ENCODE measurements at regions not wholly inside any gene's neighbourhood (a gene's known extent, or its start where the extent isn't known, plus 50 kb on each side); places are given as distances from the start of the nearest gene placed in this dataset.

DNA sequence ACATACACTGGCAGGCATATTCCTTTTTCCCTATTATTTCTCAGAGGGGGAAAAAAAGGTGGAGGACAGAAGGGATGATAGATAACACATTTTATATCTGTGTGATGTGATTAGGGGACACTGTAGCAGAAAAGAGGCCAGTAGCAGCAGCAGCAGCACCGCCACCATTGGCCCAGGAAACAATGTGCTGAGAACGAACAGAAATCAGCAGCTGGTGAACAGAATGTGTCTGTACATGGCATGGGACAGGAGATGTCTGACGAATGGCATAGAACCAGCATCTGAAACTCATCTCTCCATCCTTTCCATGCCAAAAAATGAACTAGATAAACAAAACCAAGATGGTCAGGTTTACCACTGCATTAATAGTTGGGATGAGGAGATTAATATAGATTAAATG is 936.1 kb upstream of the ACVR2A start:
- POLR2A ChIA-PET = no interaction called here
- CTCF ChIA-PET = no interaction called here
- no peak overlapping the region for H3K9ac ChIP-seq (ENCODE audit: low read length)
- no peaks in the 10 kb centered on the region for H3K36me3 ChIP-seq (replicated peaks in 1 of 2; ENCODE audit: control extremely low read depth in 1 of 2, control insufficient read depth in 1 of 2, extremely low read depth in 1 of 2, insufficient read depth in 2 of 2, low read length in 1 of 2)
- no peak overlapping the region for H3K4me2 ChIP-seq (replicated peaks; ENCODE audit: low read depth, low read length, poor library complexity, severe bottlenecking)
- H3K27ac ChIP-seq (ENCODE audit: low read length in 2 of 2) = no peak overlapping the region
- 84% methylated on average over 2 of the region's 3 CpGs for WGBS (ENCODE audit: insufficient coverage)
- no peaks in the 10 kb centered on the region for H3K27me3 ChIP-seq (replicated peaks in 1 of 4; ENCODE audit: control extremely low read depth in 1 of 4, control insufficient read depth in 3 of 4, insufficient read depth in 4 of 4, low read length in 3 of 4)
- DNase-seq (no peak), ATAC-seq (ENCODE audit: low read depth) (no peak)
- H3K4me1 Mint-ChIP-seq = no peaks in the 10 kb centered on the region
- intact Hi-C loops (cut with micrococcal nuclease) = no loop called here
- no peak overlapping the region for H2AFZ ChIP-seq (ENCODE audit: insufficient read depth, low read depth, low read length, poor library complexity, severe bottlenecking)
- H3K79me2 ChIP-seq (ENCODE audit: control insufficient read depth, insufficient read depth, low read length) = no peaks in the 10 kb centered on the region
- no peaks in the 10 kb centered on the region for H4K20me1 ChIP-seq (ENCODE audit: control insufficient read depth, insufficient read depth, low read length, poor library complexity, severe bottlenecking)
- H3K27ac Mint-ChIP-seq = no peak overlapping the region
- no peak overlapping the region for H3K4me3 Mint-ChIP-seq
- H3K27me3 Mint-ChIP-seq = no peaks in the 10 kb centered on the region
- H3K4me3 ChIP-seq (ENCODE audit: control extremely low read depth in 1 of 5, extremely low read depth in 1 of 5, insufficient read depth in 1 of 5, low read depth in 2 of 5, low read length in 4 of 5) = no peak overlapping the region
- H3K9me3 ChIP-seq (ENCODE audit: control extremely low read depth in 1 of 3, control insufficient read depth in 2 of 3, insufficient read depth in 1 of 3, low read length in 2 of 3) = peaks cover 0 to 3% (median 3%) of the 10 kb centered on the region in 3 donors
- peaks cover 2% of the 10 kb centered on the region for H3K9me3 Mint-ChIP-seq (ENCODE audit: insufficient read depth)
- TF ChIP-seq EZH2 (IDR thresholded peaks at IDR 0.05; ENCODE audit: borderline replicate concordance, insufficient read depth, low read depth, low read length, poor library complexity, severe bottlenecking) = no peak
- TF ChIP-seq, protein P1, sequence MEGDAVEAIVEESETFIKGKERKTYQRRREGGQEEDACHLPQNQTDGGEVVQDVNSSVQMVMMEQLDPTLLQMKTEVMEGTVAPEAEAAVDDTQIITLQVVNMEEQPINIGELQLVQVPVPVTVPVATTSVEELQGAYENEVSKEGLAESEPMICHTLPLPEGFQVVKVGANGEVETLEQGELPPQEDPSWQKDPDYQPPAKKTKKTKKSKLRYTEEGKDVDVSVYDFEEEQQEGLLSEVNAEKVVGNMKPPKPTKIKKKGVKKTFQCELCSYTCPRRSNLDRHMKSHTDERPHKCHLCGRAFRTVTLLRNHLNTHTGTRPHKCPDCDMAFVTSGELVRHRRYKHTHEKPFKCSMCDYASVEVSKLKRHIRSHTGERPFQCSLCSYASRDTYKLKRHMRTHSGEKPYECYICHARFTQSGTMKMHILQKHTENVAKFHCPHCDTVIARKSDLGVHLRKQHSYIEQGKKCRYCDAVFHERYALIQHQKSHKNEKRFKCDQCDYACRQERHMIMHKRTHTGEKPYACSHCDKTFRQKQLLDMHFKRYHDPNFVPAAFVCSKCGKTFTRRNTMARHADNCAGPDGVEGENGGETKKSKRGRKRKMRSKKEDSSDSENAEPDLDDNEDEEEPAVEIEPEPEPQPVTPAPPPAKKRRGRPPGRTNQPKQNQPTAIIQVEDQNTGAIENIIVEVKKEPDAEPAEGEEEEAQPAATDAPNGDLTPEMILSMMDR (IDR thresholded peaks at IDR 0.05) = no peak
- H3K4me1 ChIP-seq (ENCODE audit: control insufficient read depth in 2 of 2, insufficient read depth in 2 of 2, low read length in 2 of 2) = no peaks in the 10 kb centered on the region

DNA sequence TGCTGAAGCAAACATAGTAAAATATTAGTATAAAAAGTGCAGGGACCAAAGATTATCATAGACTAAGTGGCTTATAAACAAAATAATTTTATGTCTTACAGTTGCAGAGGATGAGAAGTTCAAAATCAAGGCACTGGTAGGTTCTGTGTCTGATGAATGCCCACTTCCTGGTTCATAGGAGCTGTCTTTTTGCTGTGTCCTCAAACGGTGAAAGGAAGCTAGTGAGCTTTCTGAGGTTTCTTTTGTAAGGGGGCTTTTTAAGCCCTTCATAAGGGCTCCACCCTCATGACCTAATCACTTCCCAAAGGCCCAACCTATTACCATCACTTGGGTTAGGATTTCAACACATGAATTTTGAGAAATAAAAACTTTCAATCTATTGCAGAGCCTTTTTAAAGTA is 946.7 kb upstream of the ACVR2A start:
- Histone ChIP-seq H3K9me3 (ENCODE audit: control extremely low read depth in 1 of 3, control insufficient read depth in 2 of 3, insufficient read depth in 1 of 3, low read length in 2 of 3) (no peaks in the 10 kb centered on the region), H3K4me2 (replicated peaks; ENCODE audit: low read depth, low read length, poor library complexity, severe bottlenecking) (no peak overlapping the region), H2AFZ (ENCODE audit: insufficient read depth, low read depth, low read length, poor library complexity, severe bottlenecking) (no peak overlapping the region), H3K27ac (ENCODE audit: low read length in 2 of 2) (no peak overlapping the region), H3K27me3 (replicated peaks in 1 of 4; ENCODE audit: control extremely low read depth in 1 of 4, control insufficient read depth in 3 of 4, insufficient read depth in 4 of 4, low read length in 3 of 4) (no peaks in the 10 kb centered on the region), H3K36me3 (replicated peaks in 1 of 2; ENCODE audit: control extremely low read depth in 1 of 2, control insufficient read depth in 1 of 2, extremely low read depth in 1 of 2, insufficient read depth in 2 of 2, low read length in 1 of 2) (no peaks in the 10 kb centered on the region), H3K4me3 (ENCODE audit: control extremely low read depth in 1 of 5, extremely low read depth in 1 of 5, insufficient read depth in 1 of 5, low read depth in 2 of 5, low read length in 4 of 5) (no peak overlapping the region), H3K79me2 (ENCODE audit: control insufficient read depth, insufficient read depth, low read length) (no peaks in the 10 kb centered on the region), H3K4me1 (ENCODE audit: control insufficient read depth in 2 of 2, insufficient read depth in 2 of 2, low read length in 2 of 2) (no peaks in the 10 kb centered on the region), H3K9ac (ENCODE audit: low read length) (no peak overlapping the region), H4K20me1 (ENCODE audit: control insufficient read depth, insufficient read depth, low read length, poor library complexity, severe bottlenecking) (no peaks in the 10 kb centered on the region)
- no peak for ATAC-seq (ENCODE audit: low read depth)
- intact Hi-C loops (cut with micrococcal nuclease) = no loop called here
- CTCF ChIA-PET = no interaction called here
- Mint-ChIP-seq H3K27me3 (no peaks in the 10 kb centered on the region), H3K4me1 (no peaks in the 10 kb centered on the region), H3K4me3 (no peak overlapping the region), H3K27ac (no peak overlapping the region), H3K9me3 (ENCODE audit: insufficient read depth) (no peaks in the 10 kb centered on the region)
- POLR2A ChIA-PET = no interaction called here
- DNase-seq = no peak
- WGBS (ENCODE audit: insufficient coverage) = no CpG with 5 or more reads among the region's 1 CpG
- TF ChIP-seq, protein P1 (IDR thresholded peaks at IDR 0.05) = no peak
- TF ChIP-seq EZH2 (IDR thresholded peaks at IDR 0.05; ENCODE audit: borderline replicate concordance, insufficient read depth, low read depth, low read length, poor library complexity, severe bottlenecking) = no peak
